Nephron progenitor cell (in vitro differentiated cells): ENCODE measurements at regions not wholly inside any gene's neighbourhood (a gene's known extent, or its start where the extent isn't known, plus 50 kb on each side); places are given as distances from the start of the nearest gene placed in this dataset.
"Not testable (repeated sequence)": the region's sequence is repeated elsewhere in the genome, so short reads cannot be mapped to it uniquely, and the experiment has no call there.

ENCODE experiments used
- DNase-seq: peaks from one replicate; pipeline ENCODE4 v3.0.0; 2021
- H3K27ac Mint-ChIP-seq: 2 replicates; pipeline ENCODE4 v1.8.0; 2021; ENCODE audit warnings: mild to moderate bottlenecking, moderate library complexity, mixed read lengths
- H3K27me3 Mint-ChIP-seq: 2 replicates; pipeline ENCODE4 v1.8.0; 2021; ENCODE audit warnings: mild to moderate bottlenecking, low read depth, mixed read lengths; ENCODE audit not compliant: poor library complexity
- H3K36me3 Mint-ChIP-seq: 2 replicates; pipeline ENCODE4 v1.8.0; 2021; ENCODE audit warnings: low read depth, mixed read lengths
- H3K4me1 Mint-ChIP-seq: 2 replicates; pipeline ENCODE4 v1.8.0; 2021; ENCODE audit warnings: mixed read lengths
- H3K4me3 Mint-ChIP-seq: 2 replicates; pipeline ENCODE4 v1.8.0; 2021; ENCODE audit warnings: mild to moderate bottlenecking, moderate library complexity, mixed read lengths
- H3K9me3 Mint-ChIP-seq: 2 replicates; pipeline ENCODE4 v1.8.0; 2021; ENCODE audit warnings: mild to moderate bottlenecking, moderate library complexity, mixed read lengths
- TF ChIP-seq, protein P1 (sequence below): fragments of 200-600 bp; sonication (generic); IDR thresholded peaks from 2 replicates; pipeline ENCODE4 v1.5.0; 2021; ENCODE audit warnings: antibody characterized with exemption

DNA sequence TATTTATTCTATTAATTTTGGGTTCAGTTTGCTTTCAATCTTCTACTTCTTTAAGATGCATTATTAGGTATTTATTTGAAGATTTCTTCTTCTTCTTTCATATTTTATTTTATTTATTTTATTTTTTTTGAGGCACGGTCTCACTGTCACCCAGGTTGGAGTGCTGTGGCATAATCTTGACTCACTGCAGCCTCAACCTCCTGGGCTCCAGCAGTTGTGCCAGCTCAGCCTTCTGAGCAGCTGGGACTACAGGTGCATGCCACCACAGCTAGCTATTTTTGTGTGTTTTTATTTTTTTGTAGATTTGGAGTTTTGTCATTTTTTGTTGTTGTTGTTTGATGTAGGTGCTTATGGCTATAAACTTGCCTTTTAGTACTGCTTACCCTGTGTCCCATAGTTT, 543.2 kb upstream of the SGO1 start:
- H3K4me3 Mint-ChIP-seq, result no peak overlapping the region
- TF ChIP-seq, protein P1, sequence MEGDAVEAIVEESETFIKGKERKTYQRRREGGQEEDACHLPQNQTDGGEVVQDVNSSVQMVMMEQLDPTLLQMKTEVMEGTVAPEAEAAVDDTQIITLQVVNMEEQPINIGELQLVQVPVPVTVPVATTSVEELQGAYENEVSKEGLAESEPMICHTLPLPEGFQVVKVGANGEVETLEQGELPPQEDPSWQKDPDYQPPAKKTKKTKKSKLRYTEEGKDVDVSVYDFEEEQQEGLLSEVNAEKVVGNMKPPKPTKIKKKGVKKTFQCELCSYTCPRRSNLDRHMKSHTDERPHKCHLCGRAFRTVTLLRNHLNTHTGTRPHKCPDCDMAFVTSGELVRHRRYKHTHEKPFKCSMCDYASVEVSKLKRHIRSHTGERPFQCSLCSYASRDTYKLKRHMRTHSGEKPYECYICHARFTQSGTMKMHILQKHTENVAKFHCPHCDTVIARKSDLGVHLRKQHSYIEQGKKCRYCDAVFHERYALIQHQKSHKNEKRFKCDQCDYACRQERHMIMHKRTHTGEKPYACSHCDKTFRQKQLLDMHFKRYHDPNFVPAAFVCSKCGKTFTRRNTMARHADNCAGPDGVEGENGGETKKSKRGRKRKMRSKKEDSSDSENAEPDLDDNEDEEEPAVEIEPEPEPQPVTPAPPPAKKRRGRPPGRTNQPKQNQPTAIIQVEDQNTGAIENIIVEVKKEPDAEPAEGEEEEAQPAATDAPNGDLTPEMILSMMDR, result no peak
- no peaks in the 10 kb centered on the region for H3K9me3 Mint-ChIP-seq
- H3K4me1 Mint-ChIP-seq, result no peaks in the 10 kb centered on the region
- no peak for DNase-seq
- H3K27me3 Mint-ChIP-seq, result no peaks in the 10 kb centered on the region
- H3K36me3 Mint-ChIP-seq, result no peaks in the 10 kb centered on the region
- H3K27ac Mint-ChIP-seq, result no peak overlapping the region

DNA sequence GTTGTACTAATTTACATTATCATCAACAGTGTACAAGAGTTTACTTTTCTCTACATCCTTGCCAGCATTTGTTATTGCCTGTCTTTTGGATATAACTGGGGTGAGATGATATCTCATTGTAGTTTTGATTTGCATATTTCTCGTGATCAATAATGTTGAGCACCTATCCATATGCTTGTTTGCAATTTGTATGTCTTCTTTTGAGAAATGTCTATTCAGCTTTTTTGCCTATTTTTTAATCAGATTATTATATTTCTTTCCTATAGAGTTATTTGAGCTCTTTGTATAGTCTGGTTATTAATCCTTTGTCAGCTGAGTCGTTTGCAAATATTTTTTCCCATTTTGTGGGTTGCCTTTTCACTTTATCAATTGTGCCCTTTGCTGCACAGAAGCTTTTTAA, 540.8 kb upstream of the SGO1 start:
- TF ChIP-seq, protein P1, result no peak
- no peaks in the 10 kb centered on the region for H3K9me3 Mint-ChIP-seq

DNA sequence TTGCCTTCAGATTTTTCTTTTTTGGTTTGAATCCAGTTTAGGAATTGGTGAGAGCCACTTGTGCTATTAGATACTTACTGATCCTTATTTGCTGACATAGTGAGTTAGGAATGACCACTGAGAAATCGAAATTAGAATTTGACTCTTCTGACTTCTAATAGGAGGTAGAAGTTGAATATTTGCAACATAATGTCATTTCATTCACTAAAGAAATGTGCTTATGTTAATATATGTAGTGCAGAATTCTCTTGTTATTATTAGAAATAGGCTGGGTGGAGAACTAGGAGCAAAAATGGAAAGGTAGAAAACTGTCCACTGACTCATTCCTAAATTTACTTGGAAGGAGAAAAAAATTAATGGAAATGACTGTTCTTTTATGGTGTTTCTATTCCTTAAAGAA, 538.2 kb upstream of the SGO1 start:
- Mint-ChIP-seq H3K9me3 (no peaks in the 10 kb centered on the region), H3K4me1 (no peaks in the 10 kb centered on the region), H3K4me3 (no peak overlapping the region), H3K27ac (no peak overlapping the region), H3K27me3 (no peaks in the 10 kb centered on the region), H3K36me3 (no peaks in the 10 kb centered on the region)
- TF ChIP-seq, protein P1, result no peak
- DNase-seq, result no peak

More for the DNA sequence above, 540.8 kb upstream of the SGO1 start:
- no peaks in the 10 kb centered on the region for H3K27me3 Mint-ChIP-seq
- no peaks in the 10 kb centered on the region for H3K36me3 Mint-ChIP-seq
- DNase-seq, result no peak
- H3K27ac Mint-ChIP-seq, result no peak overlapping the region
- no peak overlapping the region for H3K4me3 Mint-ChIP-seq
- H3K4me1 Mint-ChIP-seq, result no peaks in the 10 kb centered on the region

DNA sequence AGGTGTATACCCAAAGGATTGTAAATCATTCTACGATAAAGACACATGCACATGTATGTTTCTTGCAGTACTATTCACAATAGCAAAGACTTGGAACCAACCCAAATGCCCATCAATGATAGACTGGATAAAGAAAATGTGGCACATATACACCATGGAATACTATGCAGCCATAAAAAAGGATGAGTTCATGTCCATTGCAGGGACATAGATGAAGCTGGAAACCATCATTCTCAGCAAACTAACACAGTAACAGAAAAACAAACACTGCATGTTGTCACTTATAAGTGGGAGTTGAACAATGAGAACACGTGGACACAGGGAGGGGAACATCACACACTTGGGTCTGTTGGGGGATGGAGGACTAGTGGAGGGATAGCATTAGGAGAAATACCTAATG, 530.4 kb upstream of the SGO1 start:
- H3K36me3 Mint-ChIP-seq, H3K27ac Mint-ChIP-seq, H3K9me3 Mint-ChIP-seq, H3K4me3 Mint-ChIP-seq, H3K4me1 Mint-ChIP-seq, H3K27me3 Mint-ChIP-seq, DNase-seq: not testable (repeated sequence)

- H3K36me3 Mint-ChIP-seq, result no peaks in the 10 kb centered on the region
- H3K27me3 Mint-ChIP-seq, result no peaks in the 10 kb centered on the region
- H3K4me1 Mint-ChIP-seq, result no peaks in the 10 kb centered on the region
- no peak overlapping the region for H3K4me3 Mint-ChIP-seq
- H3K9me3 Mint-ChIP-seq, result no peaks in the 10 kb centered on the region
- no peak overlapping the region for H3K27ac Mint-ChIP-seq
- TF ChIP-seq, protein P1, result no peak
- no peak for DNase-seq
Measured at GRCh38 chr3:20701641-20702040, 515.6 kb upstream of the SGO1 start.

DNA sequence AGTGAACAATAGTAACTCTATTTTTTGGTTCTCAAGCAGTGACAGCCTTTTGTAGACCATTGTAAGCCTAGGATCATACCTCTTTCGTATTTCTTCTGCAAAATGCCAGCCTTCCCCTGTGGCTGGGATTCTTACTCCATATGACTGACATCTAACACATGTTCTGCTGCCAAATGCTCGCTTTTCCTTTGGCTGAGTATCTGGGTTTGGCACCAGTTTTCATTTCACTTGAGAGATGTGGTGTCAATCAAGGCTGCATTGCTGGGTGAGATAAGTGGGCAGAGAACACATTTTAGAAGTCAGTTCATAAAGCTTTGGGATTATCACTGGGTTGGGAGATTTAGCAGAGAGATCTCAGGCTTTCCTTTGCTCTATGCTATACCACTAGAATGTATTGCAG, 514.7 kb upstream of the SGO1 start:
- no peaks in the 10 kb centered on the region for H3K36me3 Mint-ChIP-seq
- TF ChIP-seq, protein P1, result no peak
- H3K27ac Mint-ChIP-seq, result no peak overlapping the region
- H3K9me3 Mint-ChIP-seq, result no peaks in the 10 kb centered on the region
- H3K4me1 Mint-ChIP-seq, result no peaks in the 10 kb centered on the region
- no peaks in the 10 kb centered on the region for H3K27me3 Mint-ChIP-seq
- no peak overlapping the region for H3K4me3 Mint-ChIP-seq
- no peak for DNase-seq

DNA sequence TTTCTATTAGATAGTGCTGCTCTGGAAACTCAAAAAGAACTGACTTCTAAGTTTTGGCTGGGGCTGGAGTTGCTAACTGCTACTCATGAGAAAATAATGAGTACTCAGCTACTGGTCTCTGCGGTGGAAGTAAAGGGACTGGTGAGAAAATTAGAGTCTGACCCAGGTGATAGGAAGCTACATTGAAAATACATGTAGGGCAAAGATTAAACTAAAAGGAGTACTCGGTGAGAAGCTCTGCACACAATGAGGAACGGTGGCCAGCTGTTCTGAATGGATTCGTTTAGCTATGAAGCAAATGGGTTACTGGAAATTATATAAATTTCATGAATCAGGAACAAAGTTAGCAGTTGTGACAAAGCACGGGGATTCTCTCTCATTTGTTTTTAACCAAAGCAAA, 512.9 kb upstream of the SGO1 start:
- no peaks in the 10 kb centered on the region for H3K27me3 Mint-ChIP-seq
- no peaks in the 10 kb centered on the region for H3K4me1 Mint-ChIP-seq
- TF ChIP-seq, protein P1, result no peak

More for the DNA sequence above, 512.9 kb upstream of the SGO1 start:
- Mint-ChIP-seq H3K9me3 (no peaks in the 10 kb centered on the region), H3K4me3 (no peak overlapping the region), H3K36me3 (no peaks in the 10 kb centered on the region), H3K27ac (no peak overlapping the region)
- DNase-seq, result no peak
